Duodenal mucosa (tissue), 2 donors: ENCODE measurements at regions not wholly inside any gene's neighbourhood (a gene's known extent, or its start where the extent isn't known, plus 50 kb on each side); places are given as distances from the start of the nearest gene placed in this dataset.

Source experiments
- H3K27ac ChIP-seq: one replicate; pipeline ENCODE4 v1.7.0; 2013; ENCODE audit warnings: low read depth, low read length
- H3K27me3 ChIP-seq, 2 donors: one replicate each; pipeline ENCODE4 v1.7.0; 2013; ENCODE audit warnings: low read length in 2 of 2, control low read depth in 1 of 2; ENCODE audit not compliant: insufficient read depth in 2 of 2, control insufficient read depth in 1 of 2
- H3K36me3 ChIP-seq, 2 donors: one replicate each; pipeline ENCODE4 v1.7.0; 2013; ENCODE audit warnings: low read length in 2 of 2, control low read depth in 1 of 2; ENCODE audit not compliant: insufficient read depth in 2 of 2, control insufficient read depth in 1 of 2
- H3K4me1 ChIP-seq, 2 donors: one replicate each; pipeline ENCODE4 v1.7.0; 2013; ENCODE audit warnings: low read length in 2 of 2, control low read depth in 1 of 2; ENCODE audit not compliant: insufficient read depth in 2 of 2, control insufficient read depth in 1 of 2
- H3K4me3 ChIP-seq, 2 donors: one replicate each; pipeline ENCODE4 v1.7.0; 2013; ENCODE audit warnings: low read length in 2 of 2, low read depth in 1 of 2
- H3K9ac ChIP-seq, 2 donors: one replicate each; pipeline ENCODE4 v1.7.0; 2013; ENCODE audit warnings: low read length in 2 of 2, low read depth in 1 of 2
- H3K9me3 ChIP-seq, 2 donors: one replicate each; pipeline ENCODE4 v1.7.0; 2013; ENCODE audit warnings: low read length in 2 of 2, control low read depth in 1 of 2; ENCODE audit not compliant: control insufficient read depth in 1 of 2

DNA sequence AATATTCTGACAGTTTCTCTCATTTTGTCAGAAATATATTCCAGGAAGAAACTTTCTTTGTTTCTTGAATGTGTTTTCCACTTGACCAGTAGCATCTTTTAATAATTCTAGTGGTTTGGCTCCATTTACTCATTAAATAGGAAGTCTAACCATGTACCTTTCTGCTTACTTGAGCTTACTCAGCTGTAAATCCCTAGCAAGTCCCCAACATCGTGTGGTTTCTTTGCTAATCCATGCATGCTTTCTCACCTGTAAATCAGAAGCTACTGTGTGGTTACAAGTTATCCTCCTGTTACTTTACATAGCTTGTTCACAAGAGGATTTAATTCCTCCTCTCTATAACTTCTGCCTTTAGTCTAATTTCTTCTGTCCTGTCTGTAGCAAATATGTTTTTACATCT lies 227.7 kb downstream of the FSCB start:
- Histone ChIP-seq H3K9me3 (no peaks in the 10 kb centered on the region), H3K4me3 (no peak overlapping the region), H3K27ac (no peak overlapping the region), H3K27me3 (no peaks in the 10 kb centered on the region), H3K36me3 (no peaks in the 10 kb centered on the region), H3K4me1 (no peaks in the 10 kb centered on the region), H3K9ac (no peak overlapping the region)

DNA sequence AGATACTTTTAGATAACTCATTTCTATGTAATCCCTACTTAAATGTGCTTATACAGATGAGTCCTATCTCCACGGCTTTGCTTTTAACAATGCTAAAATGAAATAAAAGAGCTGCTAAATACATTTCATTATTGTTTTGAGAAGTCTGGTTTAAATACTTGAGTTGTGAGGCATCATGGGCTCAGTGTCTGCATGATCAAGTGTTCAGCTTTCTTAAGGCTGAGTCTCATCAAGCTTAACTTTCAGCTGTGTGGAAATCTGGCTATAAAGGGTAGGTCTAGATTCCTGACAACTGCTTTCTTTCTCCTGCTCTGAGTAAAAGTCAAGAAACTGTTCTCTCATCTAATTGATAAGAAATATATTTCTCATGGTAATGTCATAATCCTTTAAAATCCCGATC lies 235.4 kb downstream of the FSCB start:
- Histone ChIP-seq H3K27ac (no peak overlapping the region), H3K36me3 (no peaks in the 10 kb centered on the region), H3K4me1 (no peaks in the 10 kb centered on the region), H3K27me3 (no peaks in the 10 kb centered on the region), H3K9ac (no peak overlapping the region), H3K4me3 (no peak overlapping the region), H3K9me3 (no peaks in the 10 kb centered on the region)

DNA sequence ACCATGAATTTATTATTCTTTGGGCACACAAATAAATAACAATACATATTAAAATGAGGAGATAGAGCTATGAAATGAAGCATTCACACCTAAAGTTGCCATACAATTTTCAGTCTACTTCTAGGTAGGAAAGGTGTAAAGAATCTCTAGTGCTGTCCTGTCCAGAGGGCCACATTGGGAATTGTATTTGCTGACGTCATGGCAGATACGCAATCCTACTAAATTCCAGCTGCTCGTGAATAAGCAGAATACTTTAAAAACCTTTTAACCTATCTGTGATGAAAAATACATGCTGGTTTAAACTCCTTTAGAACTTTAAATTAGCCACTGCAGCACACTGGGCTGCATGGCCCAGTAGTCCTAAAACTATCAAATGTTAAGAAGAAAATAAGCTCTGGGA lies 236.1 kb downstream of the FSCB start:
- H3K27ac ChIP-seq: no peak overlapping the region
- no peak overlapping the region for H3K9ac ChIP-seq
- H3K9me3 ChIP-seq: no peaks in the 10 kb centered on the region
- H3K4me1 ChIP-seq: no peaks in the 10 kb centered on the region
- H3K4me3 ChIP-seq: no peak overlapping the region
- no peaks in the 10 kb centered on the region for H3K27me3 ChIP-seq
- no peaks in the 10 kb centered on the region for H3K36me3 ChIP-seq

DNA sequence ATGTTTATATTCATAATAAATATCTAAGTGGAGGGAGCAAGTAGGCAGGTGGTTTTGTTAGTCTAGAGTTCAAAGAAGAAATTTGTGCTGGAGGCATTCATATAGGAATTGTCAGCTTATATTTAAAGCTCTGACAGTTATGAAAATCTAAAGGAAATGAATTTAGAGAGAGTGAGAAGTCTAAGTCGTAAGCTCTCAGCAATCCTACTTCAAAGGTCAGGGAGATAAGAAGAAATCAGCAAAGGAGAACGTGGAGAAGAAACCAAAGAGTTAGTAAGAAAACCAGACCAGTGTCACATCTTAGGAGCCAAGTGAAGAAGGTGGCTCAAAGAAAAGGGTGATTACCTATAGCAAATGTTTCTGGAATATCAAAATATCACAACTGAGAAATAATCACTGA lies 241.8 kb downstream of the FSCB start:
- Histone ChIP-seq H3K36me3 (no peaks in the 10 kb centered on the region), H3K9ac (no peak overlapping the region), H3K4me1 (no peaks in the 10 kb centered on the region), H3K27ac (no peak overlapping the region), H3K27me3 (no peaks in the 10 kb centered on the region), H3K9me3 (no peaks in the 10 kb centered on the region), H3K4me3 (no peak overlapping the region)

DNA sequence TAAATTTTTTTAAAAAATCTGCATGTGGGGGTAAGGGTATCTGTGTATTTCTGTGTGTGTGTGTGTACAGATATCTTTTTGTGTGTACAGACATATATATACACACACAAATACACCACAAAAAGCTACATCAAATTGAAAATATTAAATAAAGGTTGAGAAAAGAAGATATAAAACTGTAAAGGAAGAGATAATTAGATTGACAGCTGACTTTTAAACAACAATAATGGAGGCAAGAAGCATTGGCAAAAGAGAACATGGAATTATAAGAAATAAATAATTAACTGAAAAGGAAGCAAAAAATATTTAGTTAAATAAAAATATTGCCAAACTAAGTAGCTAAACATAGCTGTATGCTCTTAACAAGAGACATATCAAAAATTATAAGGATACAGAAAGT lies 291.4 kb downstream of the FSCB start:
- H3K4me3 ChIP-seq: no peak overlapping the region
- H3K27ac ChIP-seq: no peak overlapping the region
- no peaks in the 10 kb centered on the region for H3K36me3 ChIP-seq
- no peaks in the 10 kb centered on the region for H3K4me1 ChIP-seq
- H3K9me3 ChIP-seq: peaks cover 2 to 3% of the 10 kb centered on the region in 2 donors
- no peak overlapping the region for H3K9ac ChIP-seq
- H3K27me3 ChIP-seq: no peaks in the 10 kb centered on the region

DNA sequence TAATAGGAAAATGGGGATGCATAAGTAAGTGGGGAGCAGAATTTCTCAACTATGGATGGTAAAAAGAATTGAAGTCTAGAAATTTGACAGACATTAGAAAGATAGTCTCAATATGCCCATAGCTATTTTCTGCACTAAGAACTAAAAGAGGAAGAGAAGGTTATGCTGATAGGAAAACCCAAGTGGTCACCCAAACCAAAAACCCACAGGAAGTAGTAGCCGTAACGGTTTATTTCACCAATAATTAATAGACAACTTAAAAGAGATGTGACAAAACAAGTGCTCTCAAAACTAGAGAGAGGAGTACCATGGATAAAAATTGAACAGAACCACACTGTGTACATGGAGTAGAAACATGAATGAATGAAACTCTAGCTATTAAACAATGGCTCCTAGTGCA lies 295.4 kb downstream of the FSCB start:
- no peak overlapping the region for H3K4me3 ChIP-seq

DNA sequence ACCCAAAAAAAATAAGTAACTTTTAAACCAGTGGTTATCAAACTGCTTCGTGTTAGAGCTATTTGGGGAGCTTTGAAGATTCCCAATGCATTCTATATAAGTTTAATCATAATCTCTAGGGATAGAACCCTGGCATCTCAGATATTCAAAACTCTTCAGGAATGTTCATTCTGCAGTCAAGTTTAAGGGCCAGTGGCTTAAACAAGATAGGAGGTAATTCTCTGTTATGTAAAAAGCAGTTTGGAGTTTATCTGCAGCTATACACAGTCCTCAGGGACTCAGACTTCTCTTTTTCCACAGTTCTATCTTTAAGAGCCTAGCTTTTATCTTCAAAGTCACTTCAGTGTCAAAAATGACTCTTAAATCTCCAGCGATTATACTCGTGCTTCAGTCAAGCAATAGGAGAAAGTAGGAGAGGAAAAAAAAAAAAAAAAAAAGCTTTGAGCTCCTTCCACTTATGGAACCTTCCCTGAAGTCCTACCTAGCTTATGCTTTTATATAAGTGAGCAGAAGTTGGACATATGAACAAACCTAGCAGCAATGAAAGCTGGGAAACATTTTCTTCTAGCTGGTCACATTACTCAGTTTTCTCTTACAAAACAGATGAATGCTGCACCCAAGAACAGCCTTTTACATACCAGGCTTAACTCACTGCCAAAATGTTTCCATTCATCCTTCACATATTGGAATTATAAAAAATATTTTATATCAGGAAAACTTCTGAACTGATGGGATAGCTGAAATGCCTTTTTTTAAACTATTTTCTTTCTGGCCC lies 302.8 kb downstream of the FSCB start:
- Histone ChIP-seq H3K27ac (no peak overlapping the region), H3K4me3 (no peak overlapping the region), H3K4me1 (no peaks in the 10 kb centered on the region), H3K9me3 (no peaks in the 10 kb centered on the region), H3K9ac (no peak overlapping the region), H3K36me3 (no peaks in the 10 kb centered on the region), H3K27me3 (no peaks in the 10 kb centered on the region)

More for the DNA sequence above, 295.4 kb downstream of the FSCB start:
- no peaks in the 10 kb centered on the region for H3K27me3 ChIP-seq
- H3K9ac ChIP-seq: no peak overlapping the region
- peaks cover 0 to 3% of the 10 kb centered on the region in 2 donors for H3K9me3 ChIP-seq
- no peak overlapping the region for H3K27ac ChIP-seq
- no peaks in the 10 kb centered on the region for H3K36me3 ChIP-seq
- no peaks in the 10 kb centered on the region for H3K4me1 ChIP-seq

DNA sequence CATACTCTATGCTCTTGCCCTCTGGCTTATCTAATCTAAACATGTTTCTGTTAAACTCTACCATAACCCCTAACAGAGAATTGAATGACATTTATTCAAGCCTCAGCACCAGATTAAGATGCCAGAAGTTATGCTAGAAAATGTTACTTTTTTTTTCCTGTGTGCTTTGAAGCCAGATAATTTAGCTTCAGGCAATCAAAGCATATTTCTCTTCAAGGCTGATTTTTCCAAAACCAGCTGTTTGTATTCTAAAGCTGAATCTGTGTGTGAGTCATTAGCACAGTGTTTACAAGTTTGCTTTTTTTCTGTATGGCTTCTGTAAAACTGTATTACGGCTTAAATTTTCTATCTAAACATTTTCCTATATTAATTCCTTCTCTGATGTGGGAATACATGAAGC lies 326.1 kb downstream of the FSCB start:
- no peaks in the 10 kb centered on the region for H3K27me3 ChIP-seq
- no peak overlapping the region for H3K27ac ChIP-seq
- no peaks in the 10 kb centered on the region for H3K9me3 ChIP-seq
- H3K4me1 ChIP-seq: no peaks in the 10 kb centered on the region
- H3K36me3 ChIP-seq: no peaks in the 10 kb centered on the region
- H3K9ac ChIP-seq: no peak overlapping the region
- H3K4me3 ChIP-seq: no peak overlapping the region

DNA sequence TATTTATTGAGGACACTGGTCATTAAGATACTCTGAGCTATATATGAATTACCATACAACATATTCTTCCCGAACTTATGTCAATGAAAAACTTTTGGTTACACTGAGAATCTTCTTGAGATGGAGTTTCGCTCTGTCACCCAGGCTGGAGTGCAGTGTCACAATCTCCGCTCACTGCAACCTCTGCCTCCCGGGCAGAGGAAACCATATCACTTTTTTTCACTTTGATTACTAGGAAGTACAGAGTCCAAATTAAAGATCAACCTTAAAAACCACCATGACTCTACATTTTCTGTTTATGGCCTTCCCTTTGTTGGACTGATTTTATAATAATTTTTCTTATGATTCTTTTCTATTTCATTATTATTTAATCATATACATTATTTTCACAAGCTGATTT lies 336.5 kb downstream of the FSCB start:
- H3K9me3 ChIP-seq: no peaks in the 10 kb centered on the region
- no peak overlapping the region for H3K9ac ChIP-seq
- H3K36me3 ChIP-seq: no peaks in the 10 kb centered on the region
- no peaks in the 10 kb centered on the region for H3K27me3 ChIP-seq
- no peaks in the 10 kb centered on the region for H3K4me1 ChIP-seq
- no peak overlapping the region for H3K4me3 ChIP-seq
- H3K27ac ChIP-seq: no peak overlapping the region

DNA sequence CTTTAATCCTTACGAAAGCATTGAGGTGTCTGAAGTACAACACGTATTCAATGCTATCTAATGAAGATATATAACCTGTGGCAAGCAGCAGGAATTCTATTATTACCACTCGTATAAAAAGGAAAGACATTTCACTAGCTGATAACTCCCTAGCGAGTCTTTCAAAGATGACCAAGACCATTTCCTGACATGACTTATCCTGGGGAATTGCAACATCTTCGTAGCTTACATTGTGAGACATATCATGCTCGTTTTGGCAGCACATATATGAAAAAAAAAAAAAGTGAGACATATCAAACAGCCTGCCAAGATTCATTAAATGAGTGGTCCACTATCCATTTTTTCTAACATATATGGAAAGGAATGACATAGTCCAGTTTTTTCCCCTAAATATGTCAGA lies 337.0 kb downstream of the FSCB start:
- Histone ChIP-seq H3K27ac (no peak overlapping the region), H3K4me3 (no peak overlapping the region), H3K36me3 (no peaks in the 10 kb centered on the region), H3K4me1 (no peaks in the 10 kb centered on the region), H3K27me3 (no peaks in the 10 kb centered on the region), H3K9me3 (no peaks in the 10 kb centered on the region), H3K9ac (no peak overlapping the region)

DNA sequence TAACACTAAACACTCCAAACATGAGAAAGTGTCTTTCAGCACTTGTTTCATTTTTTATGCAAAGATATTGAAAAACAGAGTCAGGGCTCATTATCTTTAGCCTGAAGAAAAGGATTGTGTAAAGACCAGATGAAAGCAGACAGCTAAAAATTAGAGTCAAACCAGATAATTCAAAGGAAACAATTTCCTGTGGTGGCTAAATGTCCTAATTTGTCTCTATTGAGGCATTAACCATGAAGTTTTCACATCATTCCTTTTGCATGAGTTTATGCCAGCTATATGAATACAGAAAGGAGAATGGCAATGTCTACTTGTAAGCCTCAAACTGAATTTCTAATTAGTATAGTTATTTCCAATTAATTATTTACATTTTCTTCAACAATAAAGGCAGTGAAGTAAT lies 338.5 kb downstream of the FSCB start:
- H3K9me3 ChIP-seq: no peaks in the 10 kb centered on the region
- no peak overlapping the region for H3K27ac ChIP-seq
- no peaks in the 10 kb centered on the region for H3K36me3 ChIP-seq
- no peaks in the 10 kb centered on the region for H3K27me3 ChIP-seq
- no peak overlapping the region for H3K4me3 ChIP-seq
- no peak overlapping the region for H3K9ac ChIP-seq
- H3K4me1 ChIP-seq: no peaks in the 10 kb centered on the region
